HepG2 (cell line): ENCODE measurements at regions not wholly inside any gene's neighbourhood (a gene's known extent, or its start where the extent isn't known, plus 50 kb on each side); places are given as distances from the start of the nearest gene placed in this dataset.

Experiments
- ATF1 ChIP-seq: IDR thresholded peaks from 2 replicates; pipeline ENCODE4 v1.6.1; 2016; ENCODE audit warnings: mild to moderate bottlenecking, control low read depth
- CBX2 ChIP-seq, 2 experiments: fragments of 200-600 bp in 1 of 2; sonication (generic); formaldehyde crosslinking in 1 of 2; IDR thresholded peaks; 2 replicates each; pipeline versions ENCODE4 v1.7.0 to v1.8.1; 2018 to 2022; ENCODE audit warnings: low read depth in 2 of 2, low read length in 1 of 2, mild to moderate bottlenecking in 1 of 2, missing genetic modification reagents in 1 of 2
- CTCF ChIP-seq: sonication (generic); formaldehyde crosslinking; IDR thresholded peaks from 2 replicates; pipeline ENCODE4 v1.5.0; 2020; ENCODE audit warnings: mild to moderate bottlenecking, missing genetic modification reagents, moderate library complexity
- EP300 ChIP-seq, 3 experiments: sonication (generic) in 1 of 3; formaldehyde crosslinking in 1 of 3; IDR thresholded peaks; 2 replicates each; pipeline versions ENCODE4 v1.5.1 to v1.6.1; 2011 to 2020; ENCODE audit warnings: low read depth in 2 of 3, low read length in 2 of 3, borderline replicate concordance in 1 of 3, improper control_type of control experiment in 1 of 3, mild to moderate bottlenecking in 1 of 3, missing genetic modification reagents in 1 of 3, moderate library complexity in 1 of 3
- HNRNPH1 ChIP-seq: fragments of 200-400 bp; formaldehyde crosslinking; optimal IDR thresholded peaks from 2 replicates; pipeline ENCODE3; 2017; ENCODE audit warnings: mild to moderate bottlenecking, low read depth, low read length
- NFKBIZ ChIP-seq: IDR thresholded peaks from 2 replicates; pipeline ENCODE4 v1.6.1; 2018; ENCODE audit warnings: missing genetic modification reagents, missing compliant biosample characterization
- NR2F6 ChIP-seq, 2 experiments: IDR thresholded peaks; 2 replicates each; pipeline ENCODE4 v1.6.1; 2016; ENCODE audit warnings: antibody characterized with exemption in 1 of 2, mild to moderate bottlenecking in 1 of 2
- SIN3A ChIP-seq: IDR thresholded peaks from 2 replicates; pipeline ENCODE4 v1.6.1; 2011; ENCODE audit warnings: low read depth, mild to moderate bottlenecking, control low read depth, low read length, borderline replicate concordance
- SP2 ChIP-seq: sonication (generic); formaldehyde crosslinking; IDR thresholded peaks from 2 replicates; pipeline ENCODE4 v1.5.1; 2020; ENCODE audit warnings: mild to moderate bottlenecking, missing genetic modification reagents
- ZBTB7A ChIP-seq: sonication (generic); formaldehyde crosslinking; IDR thresholded peaks from 2 replicates; pipeline ENCODE4 v1.8.0; 2022; ENCODE audit warnings: mild to moderate bottlenecking, missing genetic modification reagents
- ZNF274 ChIP-seq: sonication (generic); formaldehyde crosslinking; IDR thresholded peaks from 2 replicates; pipeline ENCODE4 v1.5.1; 2020; ENCODE audit warnings: mild to moderate bottlenecking, missing genetic modification reagents
- ZNF317 ChIP-seq: sonication (generic); formaldehyde crosslinking; IDR thresholded peaks from 2 replicates; pipeline ENCODE4 v1.5.0; 2020; ENCODE audit warnings: mild to moderate bottlenecking, missing genetic modification reagents
- ZNF512B ChIP-seq: sonication (generic); formaldehyde crosslinking; IDR thresholded peaks from 2 replicates; pipeline ENCODE4 v1.5.1; 2020; ENCODE audit warnings: missing genetic modification reagents, mild to moderate bottlenecking, borderline replicate concordance
- ZNF619 ChIP-seq: sonication (generic); formaldehyde crosslinking; IDR thresholded peaks from 2 replicates; pipeline ENCODE4 v1.4.0; 2020; ENCODE audit warnings: mild to moderate bottlenecking, missing genetic modification reagents

- TF ChIP-seq CBX2 (IDR thresholded peaks at IDR 0.05; ENCODE audit: low read depth, low read length) (no peak), CBX2 (CRISPR knock-in tag; IDR thresholded peaks at IDR 0.05; ENCODE audit: low read depth) (no peak), NR2F6 (IDR thresholded peaks at IDR 0.05) (no peak), NR2F6 (CRISPR knock-in tag; IDR thresholded peaks at IDR 0.05) (no peak), NFKBIZ (CRISPR knock-in tag) (no peak), CTCF (CRISPR knock-in tag) (no peak), SIN3A (no peak), ZNF619 (CRISPR knock-in tag) (no peak), ZNF512B (CRISPR knock-in tag) (no peak), SP2 (no peak), ATF1 (CRISPR knock-in tag) (no peak), ZNF274 (no peak), EP300 (IDR thresholded peaks at IDR 0.05; ENCODE audit: low read depth in 2 of 2, low read length in 2 of 2) (no peak), EP300 (CRISPR knock-in tag; IDR thresholded peaks at IDR 0.05; ENCODE audit: borderline replicate concordance) (no peak), ZBTB7A (CRISPR knock-in tag) (no peak), HNRNPH1 (no peak), ZNF317 (CRISPR knock-in tag) (no peak)
Observed at GRCh38 chr2:59586176-59586575, 967.3 kb downstream of the BCL11A start.
